SIG-M5 treated with dmso at 0.1 percent for 504 hours (cell line): ENCODE measurements at regions not wholly inside any gene's neighbourhood (a gene's known extent, or its start where the extent isn't known, plus 50 kb on each side); places are given as distances from the start of the nearest gene placed in this dataset.
"Not testable (repeated sequence)": the region's sequence is repeated elsewhere in the genome, so short reads cannot be mapped to it uniquely, and the experiment has no call there.

Source experiments
- DNase-seq: peaks from one replicate; lab custom pipeline; 2025; ENCODE audit not compliant: unreplicated experiment; lab: John Stamatoyannopoulos, UW

GRCh38 chr3:139113231-139113992 is 68.7 kb upstream of the PRR23C start:
- DNase-seq: peak; percentile 14

- peak; percentile 19 for DNase-seq
Measured at GRCh38 chr3:139113993-139114375, 69.3 kb upstream of the PRR23C start.

- not testable (repeated sequence) for DNase-seq
Measured at GRCh38 chr3:139116631-139117030, 71.9 kb upstream of the PRR23C start.

GRCh38 chr3:139117136-139117675 is 72.5 kb upstream of the PRR23C start:
- peak; percentile 53 for DNase-seq

GRCh38 chr3:139117883-139118760 is 73.4 kb upstream of the PRR23C start:
- no peak for DNase-seq

- no peak for DNase-seq
Measured at GRCh38 chr3:139118835-139119234, 74.1 kb upstream of the PRR23C start.

- DNase-seq: no peak
Measured at GRCh38 chr3:139119331-139120025, 74.8 kb upstream of the PRR23C start.

GRCh38 chr3:139120086-139121056 is 75.7 kb upstream of the PRR23C start:
- DNase-seq: no peak

GRCh38 chr3:139121513-139122220 is 77.0 kb upstream of the PRR23C start:
- no peak for DNase-seq

GRCh38 chr3:139122221-139122581 is 77.5 kb upstream of the PRR23C start:
- no peak for DNase-seq

- DNase-seq: no peak
Measured at GRCh38 chr3:139122612-139123011, 77.9 kb upstream of the PRR23C start.

- no peak for DNase-seq
Measured at GRCh38 chr3:139123377-139124095, 78.8 kb upstream of the PRR23C start.

GRCh38 chr3:139124197-139124596 is 79.5 kb upstream of the PRR23C start:
- DNase-seq: no peak

- no peak for DNase-seq
Measured at GRCh38 chr3:139127101-139127500, 82.4 kb upstream of the PRR23C start.

- DNase-seq: not testable (repeated sequence)
Measured at GRCh38 chr3:139127629-139128028, 82.9 kb upstream of the PRR23C start.

- no peak for DNase-seq
Measured at GRCh38 chr3:139128803-139129202, 84.1 kb upstream of the PRR23C start.

- no peak for DNase-seq
Measured at GRCh38 chr3:139129892-139130291, 85.2 kb upstream of the PRR23C start.

- DNase-seq: no peak
Measured at GRCh38 chr3:139130390-139131140, 85.9 kb upstream of the PRR23C start.
